ENCODE measurements at regions not wholly inside any gene's neighbourhood (a gene's known extent, or its start where the extent isn't known, plus 50 kb on each side); places are given as distances from the start of the nearest gene placed in this dataset.

GRCh38 chr7:136655414-136655813, 213.0 kb upstream of the CHRM2 start (continued):
- TF ChIP-seq SIN3A (conservative IDR thresholded peaks at IDR 0.05 in 1 of 2, IDR thresholded peaks at IDR 0.05 in 1 of 2; ENCODE audit: low read depth in 1 of 2, low read length in 2 of 2) (no peak), POLR2AphosphoS5 (IDR thresholded peaks at IDR 0.05; ENCODE audit: low read depth, low read length) (no peak), SIRT6 (IDR thresholded peaks at IDR 0.05; ENCODE audit: low read length) (no peak), SP2 (IDR thresholded peaks at IDR 0.05; ENCODE audit: low read length) (no peak), TAF1 (IDR thresholded peaks at IDR 0.05; ENCODE audit: low read depth, low read length) (no peak), MAX (IDR thresholded peaks at IDR 0.05) (no peak), EGR1 (IDR thresholded peaks at IDR 0.05; ENCODE audit: borderline replicate concordance, low read depth, low read length) (no peak), EZH2 (IDR thresholded peaks at IDR 0.05; ENCODE audit: low read depth, low read length, severe bottlenecking) (no peak), CHD2 (IDR thresholded peaks at IDR 0.05; ENCODE audit: low read length) (no peak)
